GM18520 (cell line): ENCODE measurements at regions not wholly inside any gene's neighbourhood (a gene's known extent, or its start where the extent isn't known, plus 50 kb on each side); places are given as distances from the start of the nearest gene placed in this dataset.

ENCODE experiments used
- ATAC-seq: cut with Tn5 transposase; IDR thresholded peaks from one replicate; pipeline ENCODE4 v1.9.1; 2021; ENCODE audit not compliant: unreplicated experiment

DNA sequence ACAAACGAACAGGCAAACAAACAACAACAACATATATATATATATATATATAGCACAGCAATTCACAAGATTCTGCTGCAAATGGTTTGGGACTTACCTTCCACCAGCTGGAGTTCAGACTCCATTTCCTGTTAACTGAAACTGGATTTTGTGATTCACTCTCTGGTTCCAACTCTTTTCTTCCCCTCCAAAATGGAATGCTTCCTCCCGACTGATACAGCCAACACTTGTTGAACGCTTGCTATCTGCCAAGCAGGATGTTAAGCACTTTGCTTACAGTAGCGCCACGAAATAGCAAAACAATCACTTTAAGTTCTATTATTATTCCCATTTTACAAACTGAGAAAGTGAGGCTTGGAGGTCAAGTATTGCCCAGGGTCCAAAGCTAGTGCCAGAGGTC lies 116.0 kb upstream of the TMEM132C start:
- no peak for ATAC-seq

DNA sequence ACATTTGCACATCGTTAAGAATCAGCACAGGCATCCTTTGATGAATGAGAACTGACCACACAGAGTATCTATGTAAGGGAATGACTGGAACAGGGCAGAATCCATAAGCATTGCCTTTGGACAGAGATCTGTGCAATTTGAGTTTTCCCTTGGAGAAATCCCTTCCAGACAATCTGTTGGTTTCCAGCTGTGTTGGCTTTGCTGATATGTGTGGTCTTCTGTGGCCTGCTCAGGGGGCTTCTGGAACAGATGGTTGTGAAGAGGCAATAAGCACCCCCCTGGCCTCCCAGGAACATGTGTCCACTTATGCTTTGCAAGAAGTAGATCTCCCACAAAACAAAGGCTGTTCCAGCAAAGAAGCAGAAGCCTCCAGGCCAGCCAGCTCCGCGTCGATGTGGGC lies 111.4 kb upstream of the TMEM132C start:
- ATAC-seq = no peak

DNA sequence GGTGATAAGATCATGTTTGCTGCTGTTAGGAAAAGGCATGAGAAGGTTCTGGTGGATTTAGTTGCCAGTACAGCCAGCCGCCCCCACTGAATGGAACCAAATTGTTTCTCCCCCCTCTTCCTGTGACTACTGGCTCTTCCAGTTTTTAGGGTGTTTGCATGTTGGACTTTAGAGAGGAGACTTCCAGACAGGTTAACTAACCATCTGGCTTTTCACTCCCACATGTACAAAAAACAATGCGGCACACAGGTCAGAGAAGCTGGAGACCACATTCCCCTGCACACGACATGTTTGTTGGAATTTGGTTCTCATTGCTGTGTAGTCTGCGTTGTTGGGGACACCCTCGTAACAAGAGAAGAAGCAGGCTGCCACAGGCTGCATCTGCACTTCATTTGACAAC lies 103.9 kb upstream of the TMEM132C start:
- ATAC-seq = no peak

DNA sequence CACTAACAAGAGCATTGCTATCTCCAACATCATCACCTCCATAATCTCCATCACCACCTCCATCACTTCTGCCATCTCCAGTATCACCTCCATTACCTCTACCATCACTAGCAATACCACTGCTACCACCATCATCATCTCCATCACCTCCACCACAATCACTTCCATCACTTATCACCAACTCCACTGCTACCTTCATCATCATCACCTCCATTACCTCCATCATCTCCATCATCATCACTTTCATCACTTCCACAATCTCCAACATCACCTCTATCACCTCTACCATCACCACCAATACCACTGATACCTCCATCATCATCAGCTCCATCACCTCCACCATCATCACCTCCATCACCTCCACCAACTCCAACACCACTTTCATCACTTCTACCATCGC lies 102.4 kb upstream of the TMEM132C start:
- no peak for ATAC-seq

DNA sequence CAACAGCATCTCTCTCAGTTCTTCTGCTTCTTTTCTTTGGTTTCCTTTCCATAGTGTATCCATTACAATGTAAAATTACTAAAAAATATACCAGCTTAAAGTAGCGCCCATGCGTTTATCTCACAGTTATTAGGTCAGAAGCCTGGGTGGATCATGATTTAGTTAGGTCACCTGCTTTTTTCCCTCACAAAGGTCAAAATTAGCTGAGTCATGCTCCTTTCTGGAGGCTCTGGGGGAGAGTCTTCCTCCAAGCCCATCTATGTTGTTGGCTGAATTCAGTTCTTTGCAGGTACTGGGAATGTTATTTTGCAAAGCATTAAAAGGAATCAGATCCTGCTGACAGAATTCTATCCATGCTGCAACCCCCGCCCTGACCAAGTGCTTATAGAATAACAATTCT lies 101.6 kb upstream of the TMEM132C start:
- no peak for ATAC-seq

DNA sequence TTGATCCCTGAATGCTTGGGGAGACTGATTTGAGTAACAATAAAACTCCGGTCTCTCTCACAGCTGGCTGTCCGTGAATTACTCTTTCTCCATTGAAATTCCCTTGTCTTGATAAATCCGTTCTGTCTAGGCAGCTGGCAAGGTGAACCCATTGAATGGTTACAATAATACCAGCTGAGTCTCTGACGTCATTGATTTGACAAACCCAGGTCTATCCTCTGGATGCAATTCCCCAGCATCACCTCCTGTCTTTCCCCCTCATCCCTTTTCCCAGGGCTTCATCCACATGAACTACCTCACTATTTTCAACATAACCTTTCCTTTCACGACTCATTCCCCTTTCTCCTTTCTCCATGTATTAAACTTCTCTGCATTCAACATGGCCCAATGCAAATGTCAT lies 98.7 kb upstream of the TMEM132C start:
- no peak for ATAC-seq

DNA sequence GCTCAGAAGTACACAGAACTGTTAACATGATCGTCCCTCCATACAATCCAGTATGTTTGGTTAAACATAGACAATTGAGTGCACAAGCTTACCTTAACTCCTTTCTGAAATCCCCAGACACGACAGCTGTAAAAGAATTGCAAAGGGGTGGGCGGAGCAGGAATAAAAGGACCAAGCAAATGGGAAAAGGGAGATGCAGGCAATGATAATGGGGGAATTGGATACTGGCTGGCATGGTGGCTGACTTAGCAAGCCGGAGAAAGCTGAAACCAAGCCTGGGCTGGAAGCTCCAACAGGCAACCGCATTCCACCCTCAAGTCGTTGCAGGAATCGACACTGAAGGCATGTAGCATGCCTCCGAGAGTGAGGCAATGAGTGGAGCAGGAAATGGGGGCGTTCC lies 96.8 kb upstream of the TMEM132C start:
- ATAC-seq = no peak

DNA sequence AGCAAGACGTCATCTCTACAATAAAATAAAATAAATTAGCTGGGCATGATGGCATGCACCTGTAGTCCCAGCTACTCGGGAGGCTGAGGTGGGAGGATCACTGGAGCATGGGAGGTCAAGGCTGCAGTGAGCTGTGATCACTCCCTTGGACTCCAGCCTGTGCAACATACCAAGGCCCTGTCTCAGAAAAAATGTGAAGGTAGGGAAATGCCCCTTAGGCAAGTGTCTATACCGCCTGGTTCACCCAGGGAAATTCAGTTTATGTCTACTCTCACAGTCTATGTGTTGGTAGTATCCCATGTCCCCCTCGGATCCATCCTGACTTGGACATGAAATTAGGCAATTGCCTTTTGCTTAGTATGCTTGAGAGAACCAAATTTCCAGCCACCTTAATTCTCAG lies 88.4 kb upstream of the TMEM132C start:
- ATAC-seq = no peak

DNA sequence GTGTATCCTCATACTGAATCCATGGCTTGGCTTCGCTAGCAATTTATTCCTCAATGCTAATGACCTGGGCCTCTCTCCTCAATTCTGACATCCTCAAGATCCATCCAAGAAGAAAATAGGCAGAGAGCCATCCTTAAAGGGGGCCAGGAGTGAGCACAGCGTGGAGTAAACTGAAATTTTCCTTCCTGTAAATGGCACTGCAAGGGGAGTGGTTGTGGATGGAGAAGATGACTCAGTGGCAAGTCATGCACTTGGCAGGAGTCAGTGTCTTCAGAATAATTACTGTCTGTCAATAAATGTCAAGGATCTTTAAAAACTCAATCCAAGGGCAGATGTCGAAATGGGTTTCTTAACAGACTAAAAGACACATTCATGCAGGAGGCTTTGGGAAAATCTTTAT lies 88.0 kb upstream of the TMEM132C start:
- ATAC-seq = no peak

DNA sequence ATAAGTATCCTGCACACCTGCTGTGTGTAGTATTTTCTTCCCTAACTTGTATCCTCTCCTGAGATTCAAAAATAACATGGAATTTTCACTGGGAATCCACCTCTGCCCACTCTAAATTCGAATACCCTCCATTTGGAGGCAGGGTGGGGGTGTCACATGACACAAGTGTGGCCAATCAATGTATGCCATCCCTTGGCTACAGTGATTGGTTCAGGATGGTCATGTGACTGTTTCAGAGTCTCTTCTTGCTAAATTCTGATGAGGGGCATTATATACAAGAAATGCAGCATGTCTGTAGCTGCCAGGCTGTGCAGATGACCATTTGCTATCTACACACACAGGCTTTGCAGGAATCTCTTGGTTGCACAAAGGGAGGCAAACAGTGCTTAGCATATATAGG lies 86.8 kb upstream of the TMEM132C start:
- no peak for ATAC-seq

DNA sequence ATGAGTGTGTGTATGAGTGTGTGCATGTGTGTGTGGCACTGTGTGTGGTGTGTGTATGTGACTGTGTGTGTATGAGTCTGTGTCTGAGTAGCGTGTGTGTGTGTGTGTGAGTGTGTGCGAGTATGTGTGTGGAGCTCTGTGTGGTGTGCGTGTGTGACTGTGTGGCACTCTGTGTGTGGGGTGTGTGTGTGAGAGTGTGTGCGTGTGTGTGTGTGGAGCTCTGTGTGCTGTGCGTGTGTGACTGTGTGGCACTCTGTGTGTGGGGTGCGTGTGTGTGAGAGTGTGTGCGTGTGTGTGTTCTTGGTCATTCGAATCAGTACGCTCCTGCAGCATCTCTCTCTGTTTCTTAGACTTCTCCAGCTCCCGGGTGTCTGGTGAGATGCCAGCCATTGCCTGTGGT lies 76.9 kb upstream of the TMEM132C start:
- ATAC-seq = no peak

DNA sequence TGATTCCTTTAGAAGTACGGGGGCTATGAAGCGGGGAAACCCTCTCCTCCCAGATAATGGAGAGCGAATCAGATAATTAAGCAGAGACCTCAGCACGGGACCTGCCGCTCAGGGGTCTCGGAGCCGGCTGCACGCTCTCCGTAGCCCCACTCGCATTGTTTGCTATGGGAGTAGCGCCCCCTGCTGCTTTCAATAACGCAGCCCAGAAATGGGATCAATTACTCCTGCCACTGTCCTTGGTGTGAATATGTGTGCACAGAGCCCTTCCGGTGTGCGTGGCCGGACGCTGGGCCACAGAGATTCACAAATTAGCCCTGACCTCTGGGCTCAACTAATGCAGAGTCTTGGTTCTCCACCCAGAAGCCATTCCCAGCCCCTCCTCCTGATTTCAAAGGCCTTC lies 76.4 kb upstream of the TMEM132C start:
- no peak for ATAC-seq

DNA sequence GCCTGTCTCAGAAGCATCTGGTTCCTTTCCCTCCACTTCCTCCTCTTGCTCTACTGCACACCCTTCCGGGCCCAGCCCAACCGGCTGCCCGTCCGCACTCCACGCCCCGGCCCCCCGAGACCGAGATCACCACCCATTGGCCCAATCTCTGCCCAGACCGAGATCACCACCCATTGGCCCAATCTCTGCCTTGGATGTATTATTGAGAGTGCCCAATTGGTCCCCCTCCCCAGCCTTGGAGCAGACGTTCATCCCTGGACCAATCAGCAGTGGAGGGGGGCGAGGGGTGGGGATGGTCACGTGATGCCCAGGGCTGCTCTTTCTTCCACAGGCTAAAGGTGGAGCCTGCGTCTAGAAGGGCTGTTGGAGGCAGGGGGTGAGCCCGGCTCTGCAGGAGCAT lies 75.6 kb upstream of the TMEM132C start:
- ATAC-seq = no peak

DNA sequence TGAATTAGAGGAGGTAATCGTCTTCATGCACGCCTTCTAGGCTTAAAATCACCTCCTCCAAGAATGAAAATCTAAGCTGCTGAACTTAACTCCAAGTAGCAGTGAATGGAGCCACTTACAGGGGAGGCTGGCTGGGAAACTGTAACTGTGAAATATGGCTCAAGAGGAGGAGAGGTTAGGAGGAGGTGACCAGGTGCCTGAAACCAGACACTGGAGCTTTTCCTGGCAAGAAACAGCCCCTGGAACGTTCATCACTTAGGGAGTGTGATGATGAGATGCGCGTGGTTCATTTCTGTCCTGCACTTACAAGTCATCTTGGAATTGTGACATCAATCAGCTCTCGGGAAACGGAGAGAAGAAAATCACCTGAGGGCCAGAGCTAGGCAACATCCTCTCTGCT lies 62.3 kb upstream of the TMEM132C start:
- no peak for ATAC-seq

DNA sequence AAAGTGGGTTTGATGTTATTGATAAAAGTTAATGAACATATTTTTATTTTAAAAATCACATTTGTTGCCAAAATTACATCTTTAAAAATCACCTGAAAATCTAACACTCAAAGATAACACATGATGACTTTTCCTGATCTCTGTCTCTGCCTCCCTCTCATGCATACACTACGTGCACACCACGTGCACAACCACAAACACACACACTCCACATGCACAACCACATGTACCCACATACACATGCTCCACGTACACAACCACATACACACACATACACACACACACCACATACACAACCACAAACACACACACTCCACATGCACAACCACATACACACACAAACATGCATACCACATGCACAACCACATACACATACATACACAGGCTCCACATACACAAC lies 61.8 kb upstream of the TMEM132C start:
- ATAC-seq = no peak

DNA sequence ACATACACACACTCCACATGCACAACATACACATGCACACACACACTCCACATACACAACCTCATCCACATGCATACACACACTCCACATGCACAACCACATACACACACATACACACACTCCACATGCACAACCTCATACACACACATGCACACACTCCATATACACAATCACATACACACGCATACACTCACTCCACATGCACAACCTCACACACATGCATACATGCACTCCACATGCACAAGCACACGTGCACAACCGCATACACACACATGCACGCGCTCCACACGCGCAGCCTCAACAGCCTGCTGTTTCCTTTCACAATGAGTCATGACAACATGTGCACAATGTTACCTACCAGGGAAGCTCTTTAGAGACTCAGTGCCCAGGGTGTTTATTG lies 61.2 kb upstream of the TMEM132C start:
- no peak for ATAC-seq
